Immature natural killer cell (primary cell): ENCODE measurements at regions not wholly inside any gene's neighbourhood (a gene's known extent, or its start where the extent isn't known, plus 50 kb on each side); places are given as distances from the start of the nearest gene placed in this dataset.

Source experiments
- DNase-seq, 3 donors: peaks; one replicate each; pipeline ENCODE4 v3.0.0; 2022; ENCODE audit warnings: mixed read lengths in 1 of 3
- H3K27ac Mint-ChIP-seq, 6 donors: one replicate each; pipeline ENCODE4 v1.8.0; 2020; ENCODE audit warnings: mixed read lengths in 6 of 6, mild to moderate bottlenecking in 5 of 6, inconsistent platforms in 4 of 6, moderate library complexity in 3 of 6
- H3K27me3 Mint-ChIP-seq, 3 donors: one replicate each; pipeline ENCODE4 v1.8.0; 2020 to 2021; ENCODE audit warnings: low read depth in 3 of 3, mild to moderate bottlenecking in 3 of 3, mixed read lengths in 3 of 3, moderate library complexity in 3 of 3, inconsistent platforms in 1 of 3
- H3K36me3 Mint-ChIP-seq, 3 donors: one replicate each; pipeline ENCODE4 v1.8.0; 2020; ENCODE audit warnings: mixed read lengths in 3 of 3, inconsistent platforms in 2 of 3, mild to moderate bottlenecking in 2 of 3
- H3K4me1 Mint-ChIP-seq, 2 donors: one replicate each; pipeline ENCODE4 v1.8.0; 2020; ENCODE audit warnings: inconsistent platforms in 2 of 2, mild to moderate bottlenecking in 2 of 2, mixed read lengths in 2 of 2, moderate library complexity in 1 of 2
- H3K4me3 Mint-ChIP-seq, 5 donors: one replicate each; pipeline ENCODE4 v1.8.0; 2020; ENCODE audit warnings: mild to moderate bottlenecking in 5 of 5, mixed read lengths in 5 of 5, inconsistent platforms in 3 of 5, moderate library complexity in 3 of 5
- H3K9me3 Mint-ChIP-seq, 6 donors: one replicate each; pipeline ENCODE4 v1.8.0; 2020; ENCODE audit warnings: mild to moderate bottlenecking in 6 of 6, mixed read lengths in 6 of 6, inconsistent platforms in 4 of 6, moderate library complexity in 3 of 6

- no peaks in the 10 kb centered on the region for H3K4me1 Mint-ChIP-seq
- H3K27me3 Mint-ChIP-seq = peaks cover 0 to 7% (median 2%) of the 10 kb centered on the region in 3 donors
- H3K27ac Mint-ChIP-seq = no peak overlapping the region
- no peaks in the 10 kb centered on the region for H3K36me3 Mint-ChIP-seq
- no peaks in the 10 kb centered on the region for H3K9me3 Mint-ChIP-seq
- DNase-seq = no peak
- no peak overlapping the region for H3K4me3 Mint-ChIP-seq
These were observed 311.1 kb upstream of the CLINT1 start for GRCh38 chr5:158170060-158170459.

- DNase-seq = no peak
- Mint-ChIP-seq H3K4me3 (no peak overlapping the region), H3K27me3 (peaks cover 0 to 4% (median 0%) of the 10 kb centered on the region in 3 donors), H3K4me1 (no peaks in the 10 kb centered on the region), H3K9me3 (no peaks in the 10 kb centered on the region), H3K27ac (no peak overlapping the region), H3K36me3 (no peaks in the 10 kb centered on the region)
These were observed 307.5 kb upstream of the CLINT1 start for GRCh38 chr5:158166424-158166823.

- Mint-ChIP-seq H3K27me3 (peaks cover 0 to 4% (median 0%) of the 10 kb centered on the region in 3 donors), H3K36me3 (no peaks in the 10 kb centered on the region), H3K4me1 (no peaks in the 10 kb centered on the region), H3K27ac (no peak overlapping the region), H3K9me3 (no peaks in the 10 kb centered on the region), H3K4me3 (no peak overlapping the region)
- DNase-seq = no peak
These were observed 306.7 kb upstream of the CLINT1 start for GRCh38 chr5:158165647-158166046.

- Mint-ChIP-seq H3K9me3 (no peaks in the 10 kb centered on the region), H3K36me3 (no peaks in the 10 kb centered on the region), H3K27ac (no peak overlapping the region), H3K4me1 (no peaks in the 10 kb centered on the region), H3K4me3 (no peak overlapping the region), H3K27me3 (peaks cover 0 to 4% (median 0%) of the 10 kb centered on the region in 3 donors)
- DNase-seq = no peak
These were observed 305.5 kb upstream of the CLINT1 start for GRCh38 chr5:158164296-158165047.

- DNase-seq = no peak
- H3K27ac Mint-ChIP-seq = no peak overlapping the region
- no peaks in the 10 kb centered on the region for H3K4me1 Mint-ChIP-seq
- peaks cover 0 to 4% (median 0%) of the 10 kb centered on the region in 3 donors for H3K27me3 Mint-ChIP-seq
- H3K4me3 Mint-ChIP-seq = no peak overlapping the region
- no peaks in the 10 kb centered on the region for H3K9me3 Mint-ChIP-seq
- no peaks in the 10 kb centered on the region for H3K36me3 Mint-ChIP-seq
These were observed 304.7 kb upstream of the CLINT1 start for GRCh38 chr5:158163451-158164295.

- Mint-ChIP-seq H3K4me1 (no peaks in the 10 kb centered on the region), H3K36me3 (no peaks in the 10 kb centered on the region), H3K27ac (no peak overlapping the region), H3K4me3 (no peak overlapping the region), H3K27me3 (peaks cover 0 to 4% (median 0%) of the 10 kb centered on the region in 3 donors), H3K9me3 (no peaks in the 10 kb centered on the region)
- no peak for DNase-seq
These were observed 303.6 kb upstream of the CLINT1 start for GRCh38 chr5:158162479-158163034.

- Mint-ChIP-seq H3K27me3 (peaks cover 0 to 6% (median 0%) of the 10 kb centered on the region in 3 donors), H3K36me3 (no peaks in the 10 kb centered on the region), H3K4me3 (no peak overlapping the region), H3K4me1 (no peaks in the 10 kb centered on the region), H3K27ac (no peak overlapping the region), H3K9me3 (peaks cover 0 to under 1% (median 0%) of the 10 kb centered on the region in 6 donors)
- no peak for DNase-seq
These were observed 303.1 kb upstream of the CLINT1 start for GRCh38 chr5:158162026-158162425.

GRCh38 chr5:158159621-158160020 lies 300.7 kb upstream of the CLINT1 start:
- Mint-ChIP-seq H3K4me3 (no peak overlapping the region), H3K36me3 (no peaks in the 10 kb centered on the region), H3K4me1 (no peaks in the 10 kb centered on the region), H3K27me3 (peaks cover 0 to 4% (median 3%) of the 10 kb centered on the region in 3 donors), H3K27ac (no peak overlapping the region), H3K9me3 (peaks cover 0 to 2% (median 0%) of the 10 kb centered on the region in 6 donors)
- no peak for DNase-seq

GRCh38 chr5:158155811-158156505 lies 297.0 kb upstream of the CLINT1 start:
- Mint-ChIP-seq H3K27ac (no peak overlapping the region), H3K4me1 (no peaks in the 10 kb centered on the region), H3K9me3 (peaks cover 0 to 3% (median 0%) of the 10 kb centered on the region in 6 donors), H3K36me3 (no peaks in the 10 kb centered on the region), H3K4me3 (no peak overlapping the region), H3K27me3 (peaks cover 2 to 5% (median 4%) of the 10 kb centered on the region in 3 donors)
- DNase-seq = no peak

GRCh38 chr5:158155067-158155466 lies 296.1 kb upstream of the CLINT1 start:
- no peak for DNase-seq
- Mint-ChIP-seq H3K27ac (no peak overlapping the region), H3K9me3 (peaks cover 0 to 3% (median 0%) of the 10 kb centered on the region in 6 donors), H3K36me3 (no peaks in the 10 kb centered on the region), H3K4me1 (no peaks in the 10 kb centered on the region), H3K4me3 (no peak overlapping the region), H3K27me3 (peaks cover 2 to 7% (median 4%) of the 10 kb centered on the region in 3 donors)

- Mint-ChIP-seq H3K27me3 (peaks cover 2 to 7% (median 6%) of the 10 kb centered on the region in 3 donors), H3K27ac (no peak overlapping the region), H3K4me3 (no peak overlapping the region), H3K36me3 (no peaks in the 10 kb centered on the region), H3K4me1 (no peaks in the 10 kb centered on the region), H3K9me3 (peaks cover 0 to 3% (median 0%) of the 10 kb centered on the region in 6 donors)
- DNase-seq = no peak
These were observed 295.5 kb upstream of the CLINT1 start for GRCh38 chr5:158154226-158155005.

- no peak overlapping the region for H3K4me3 Mint-ChIP-seq
- H3K36me3 Mint-ChIP-seq = no peaks in the 10 kb centered on the region
- H3K27ac Mint-ChIP-seq = no peak overlapping the region
- no peaks in the 10 kb centered on the region for H3K4me1 Mint-ChIP-seq
- peaks cover 2 to 7% (median 6%) of the 10 kb centered on the region in 3 donors for H3K27me3 Mint-ChIP-seq
- peaks cover 0 to 3% (median 0%) of the 10 kb centered on the region in 6 donors for H3K9me3 Mint-ChIP-seq
- no peak for DNase-seq
These were observed 294.6 kb upstream of the CLINT1 start for GRCh38 chr5:158153508-158153907.

GRCh38 chr5:158152136-158152535 lies 293.2 kb upstream of the CLINT1 start:
- H3K4me1 Mint-ChIP-seq = no peaks in the 10 kb centered on the region
- no peak overlapping the region for H3K27ac Mint-ChIP-seq
- no peak overlapping the region for H3K4me3 Mint-ChIP-seq
- peaks cover 0 to 3% (median 0%) of the 10 kb centered on the region in 6 donors for H3K9me3 Mint-ChIP-seq
- DNase-seq = no peak
- no peaks in the 10 kb centered on the region for H3K36me3 Mint-ChIP-seq
- peaks cover 2 to 7% (median 6%) of the 10 kb centered on the region in 3 donors for H3K27me3 Mint-ChIP-seq
